Right lobe of liver (tissue), 6 donors: ENCODE measurements at regions not wholly inside any gene's neighbourhood (a gene's known extent, or its start where the extent isn't known, plus 50 kb on each side); places are given as distances from the start of the nearest gene placed in this dataset.

Source experiments
- ATAC-seq, 4 donors: fragments of 200-7000 bp; cut with Tn5 transposase; one replicate each; pipeline ENCODE4 v1.9.1; 2020; ENCODE audit warnings: mild to moderate bottlenecking in 4 of 4, moderate library complexity in 4 of 4
- DNase-seq, 3 donors: peaks; one replicate each; pipeline ENCODE4 v3.0.0-alpha.2; 2020
- H3K27ac ChIP-seq, 3 donors: fragments of 200-600 bp; one replicate each; pipeline ENCODE4 v1.8.0; 2022
- H3K27me3 ChIP-seq, 2 donors: fragments of 200-600 bp; one replicate each; pipeline ENCODE4 v1.8.0; 2022
- H3K36me3 ChIP-seq, 4 donors: fragments of 200-600 bp; sonication (generic) in 1 of 4; one replicate each; pipeline versions ENCODE4 v1.5.1 to v1.8.0; 2017 to 2022; ENCODE audit warnings: control low read depth in 1 of 4
- H3K4me1 ChIP-seq, 4 donors: fragments of 200-600 bp; sonication (generic) in 1 of 4; one replicate each; pipeline versions ENCODE4 v1.5.1 to v1.8.0; 2017 to 2022; ENCODE audit warnings: control low read depth in 1 of 4
- H3K4me3 ChIP-seq, 3 donors: fragments of 200-600 bp; one replicate each; pipeline ENCODE4 v1.8.0; 2022
- H3K9me3 ChIP-seq, 4 donors: fragments of 200-600 bp; sonication (generic) in 1 of 4; one replicate each; pipeline versions ENCODE4 v1.5.1 to v1.8.0; 2017 to 2022; ENCODE audit warnings: control low read depth in 1 of 4
- POLR2A ChIP-seq: fragments of 450-650 bp; IDR thresholded peaks from one replicate; pipeline ENCODE4 v1.6.1; 2017; ENCODE audit warnings: antibody characterized with exemption, mild to moderate bottlenecking
- WGBS: methylation state at CpG from one replicate; pipeline ENCODE4 v1.1.6; 2018; ENCODE audit warnings: low coverage, low lambda C conversion rate; ENCODE audit not compliant: insufficient coverage; ENCODE audit errors: missing lambda C conversion rate; 5-methylcytosine and 5-hydroxymethylcytosine counted together
- intact Hi-C, 2 donors: fragments of 100-400 bp; cut with DNase I; formaldehyde crosslinking; loops; one replicate each; pipeline versions ENCODE4 v1.11.2 to v1.14.1; 2022
- TF ChIP-seq, protein P1 (sequence below), 4 donors: fragments of 200-600 bp in 3 of 4; fragments of 450-650 bp in 1 of 4; IDR thresholded peaks; one replicate each; pipeline versions ENCODE4 v1.5.1 to v1.8.0; 2016 to 2022; ENCODE audit warnings: antibody characterized with exemption in 4 of 4, mild to moderate bottlenecking in 2 of 4
- donor health status: DM: no; HTN: yes; CAD: no.
- donor health status: DM: no; HTN: no; CAD: no.
- donor health status: DM: no; HTN: no; CAD: no.
- donor health status: DM: no; HTN: yes; CAD: no.
- donor health status: DM: no; HTN: yes; CAD: no.

GRCh38 chr7:81135324-81135723 lies 216.5 kb upstream of the SEMA3C start:
- no peak overlapping the region for H3K27ac ChIP-seq
- ATAC-seq (no peak), DNase-seq (no peak)
- no peaks in the 10 kb centered on the region for H3K4me1 ChIP-seq
- intact Hi-C loops: no loop called here
- H3K9me3 ChIP-seq: no peaks in the 10 kb centered on the region
- no peak for TF ChIP-seq POLR2A
- TF ChIP-seq, protein P1, sequence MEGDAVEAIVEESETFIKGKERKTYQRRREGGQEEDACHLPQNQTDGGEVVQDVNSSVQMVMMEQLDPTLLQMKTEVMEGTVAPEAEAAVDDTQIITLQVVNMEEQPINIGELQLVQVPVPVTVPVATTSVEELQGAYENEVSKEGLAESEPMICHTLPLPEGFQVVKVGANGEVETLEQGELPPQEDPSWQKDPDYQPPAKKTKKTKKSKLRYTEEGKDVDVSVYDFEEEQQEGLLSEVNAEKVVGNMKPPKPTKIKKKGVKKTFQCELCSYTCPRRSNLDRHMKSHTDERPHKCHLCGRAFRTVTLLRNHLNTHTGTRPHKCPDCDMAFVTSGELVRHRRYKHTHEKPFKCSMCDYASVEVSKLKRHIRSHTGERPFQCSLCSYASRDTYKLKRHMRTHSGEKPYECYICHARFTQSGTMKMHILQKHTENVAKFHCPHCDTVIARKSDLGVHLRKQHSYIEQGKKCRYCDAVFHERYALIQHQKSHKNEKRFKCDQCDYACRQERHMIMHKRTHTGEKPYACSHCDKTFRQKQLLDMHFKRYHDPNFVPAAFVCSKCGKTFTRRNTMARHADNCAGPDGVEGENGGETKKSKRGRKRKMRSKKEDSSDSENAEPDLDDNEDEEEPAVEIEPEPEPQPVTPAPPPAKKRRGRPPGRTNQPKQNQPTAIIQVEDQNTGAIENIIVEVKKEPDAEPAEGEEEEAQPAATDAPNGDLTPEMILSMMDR (IDR thresholded peaks at IDR 0.05): no peak
- 32% methylated on average over 4 of the region's 4 CpGs for WGBS
- H3K36me3 ChIP-seq: no peaks in the 10 kb centered on the region
- H3K4me3 ChIP-seq: no peak overlapping the region
- no peaks in the 10 kb centered on the region for H3K27me3 ChIP-seq

DNA sequence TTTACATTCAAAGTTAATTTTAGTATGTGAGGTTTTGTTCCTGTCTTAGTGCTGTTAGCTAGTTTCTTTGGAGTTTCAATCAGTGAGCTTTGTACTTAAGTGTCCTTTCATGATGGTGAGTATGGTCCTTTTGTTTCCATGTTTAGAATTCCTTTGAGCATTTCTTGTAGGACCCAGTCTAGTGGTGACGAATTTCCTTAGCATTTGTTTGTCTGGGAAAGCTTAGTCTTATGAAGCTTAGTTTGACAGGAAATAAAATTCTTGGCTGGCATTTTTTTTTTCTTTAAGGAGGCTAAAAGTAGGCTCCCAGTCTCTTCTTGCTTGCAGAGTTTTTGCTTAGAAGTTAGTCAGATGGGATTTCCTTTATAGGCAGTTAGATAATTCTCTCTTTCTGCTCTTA lies 209.2 kb upstream of the SEMA3C start:
- no peak for ATAC-seq
- 42% methylated on average over 1 of the region's 1 CpG for WGBS

DNA sequence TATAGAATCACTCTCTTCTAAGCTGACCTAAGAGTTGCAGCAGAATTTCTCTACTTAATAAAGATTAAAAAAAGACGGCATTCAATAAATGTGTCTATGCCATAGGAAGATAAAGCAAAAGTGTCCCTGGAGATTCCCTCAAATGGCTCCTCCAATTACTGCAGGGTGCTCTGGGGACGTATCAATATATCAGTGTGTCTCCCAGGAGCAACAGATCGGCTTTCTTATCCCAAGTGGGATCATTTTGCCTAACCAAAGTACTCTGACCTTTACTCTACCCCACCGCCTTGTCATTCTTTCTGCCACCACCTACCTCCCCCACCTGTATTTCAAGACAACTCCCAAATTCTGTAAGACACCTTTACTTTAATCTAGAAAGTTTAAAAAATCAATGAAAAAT lies 202.0 kb upstream of the SEMA3C start:
- Histone ChIP-seq H3K27me3 (no peaks in the 10 kb centered on the region), H3K4me3 (no peak overlapping the region), H3K36me3 (no peaks in the 10 kb centered on the region), H3K27ac (no peak overlapping the region), H3K4me1 (no peaks in the 10 kb centered on the region), H3K9me3 (no peaks in the 10 kb centered on the region)
- DNase-seq: no peak
- 39% methylated on average over 4 of the region's 4 CpGs for WGBS
- no peak for TF ChIP-seq POLR2A
- TF ChIP-seq, protein P1 (IDR thresholded peaks at IDR 0.05): no peak
- intact Hi-C loops: no loop called here
- ATAC-seq: no peak

More for the DNA sequence above, 209.2 kb upstream of the SEMA3C start:
- intact Hi-C loops: no loop called here
- no peaks in the 10 kb centered on the region for H3K4me1 ChIP-seq
- no peak overlapping the region for H3K27ac ChIP-seq
- no peaks in the 10 kb centered on the region for H3K27me3 ChIP-seq
- no peaks in the 10 kb centered on the region for H3K36me3 ChIP-seq
- DNase-seq: no peak
- TF ChIP-seq POLR2A: no peak
- TF ChIP-seq, protein P1 (IDR thresholded peaks at IDR 0.05): no peak
- no peaks in the 10 kb centered on the region for H3K9me3 ChIP-seq
- H3K4me3 ChIP-seq: no peak overlapping the region

- no peaks in the 10 kb centered on the region for H3K9me3 ChIP-seq
- no peaks in the 10 kb centered on the region for H3K36me3 ChIP-seq
- WGBS: 65% methylated on average over 4 of the region's 4 CpGs
- no peak overlapping the region for H3K27ac ChIP-seq
- no peaks in the 10 kb centered on the region for H3K4me1 ChIP-seq
- intact Hi-C loops: no loop called here
- DNase-seq (no peak), ATAC-seq (no peak)
- no peaks in the 10 kb centered on the region for H3K27me3 ChIP-seq
- H3K4me3 ChIP-seq: no peak overlapping the region
- TF ChIP-seq POLR2A: no peak
- TF ChIP-seq, protein P1 (IDR thresholded peaks at IDR 0.05): no peak
These were observed 201.3 kb upstream of the SEMA3C start for GRCh38 chr7:81120111-81120510.

- Histone ChIP-seq H3K9me3 (no peaks in the 10 kb centered on the region), H3K27me3 (no peaks in the 10 kb centered on the region), H3K36me3 (no peaks in the 10 kb centered on the region), H3K4me3 (no peak overlapping the region), H3K4me1 (no peaks in the 10 kb centered on the region), H3K27ac (no peak overlapping the region)
- intact Hi-C loops: no loop called here
- 72% methylated on average over 1 of the region's 1 CpG for WGBS
- ATAC-seq (no peak), DNase-seq (no peak)
- TF ChIP-seq POLR2A: no peak
- TF ChIP-seq, protein P1 (IDR thresholded peaks at IDR 0.05): no peak
These were observed 195.8 kb upstream of the SEMA3C start for GRCh38 chr7:81114633-81115032.
